ENCODE measurements at regions not wholly inside any gene's neighbourhood (a gene's known extent, or its start where the extent isn't known, plus 50 kb on each side); places are given as distances from the start of the nearest gene placed in this dataset.

DNA sequence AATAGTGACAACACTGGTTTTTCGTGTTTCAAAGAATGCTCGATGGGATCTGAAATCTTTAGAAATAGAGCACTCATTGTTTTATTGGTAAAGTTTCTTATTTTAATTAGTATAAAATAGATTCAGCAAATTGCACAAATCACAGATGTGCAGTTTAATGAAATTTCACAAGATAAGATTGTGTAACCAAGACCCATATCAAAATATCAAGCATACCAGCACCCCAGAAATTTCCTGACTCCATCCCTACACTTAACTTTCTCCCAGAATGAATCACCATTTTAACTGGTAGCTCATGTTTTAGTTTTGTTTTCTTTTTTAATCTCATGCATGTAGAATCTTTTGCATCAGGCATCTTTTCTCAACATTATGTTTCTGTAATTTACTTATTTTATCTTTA lies 185.9 kb downstream of the KCNJ2 start:
- no peaks in the 10 kb centered on the region for H3K4me1 ChIP-seq (ENCODE audit: control insufficient read depth in 4 of 4, insufficient read depth in 4 of 4, low read length in 3 of 4)
- 88% methylated on average over 2 of the region's 2 CpGs for WGBS
- TF ChIP-seq EGR1 (IDR thresholded peaks at IDR 0.05; ENCODE audit: low read depth in 2 of 2), result no peak
- TF ChIP-seq FOXA2 (IDR thresholded peaks at IDR 0.05), result no peak
- TF ChIP-seq, protein P1, sequence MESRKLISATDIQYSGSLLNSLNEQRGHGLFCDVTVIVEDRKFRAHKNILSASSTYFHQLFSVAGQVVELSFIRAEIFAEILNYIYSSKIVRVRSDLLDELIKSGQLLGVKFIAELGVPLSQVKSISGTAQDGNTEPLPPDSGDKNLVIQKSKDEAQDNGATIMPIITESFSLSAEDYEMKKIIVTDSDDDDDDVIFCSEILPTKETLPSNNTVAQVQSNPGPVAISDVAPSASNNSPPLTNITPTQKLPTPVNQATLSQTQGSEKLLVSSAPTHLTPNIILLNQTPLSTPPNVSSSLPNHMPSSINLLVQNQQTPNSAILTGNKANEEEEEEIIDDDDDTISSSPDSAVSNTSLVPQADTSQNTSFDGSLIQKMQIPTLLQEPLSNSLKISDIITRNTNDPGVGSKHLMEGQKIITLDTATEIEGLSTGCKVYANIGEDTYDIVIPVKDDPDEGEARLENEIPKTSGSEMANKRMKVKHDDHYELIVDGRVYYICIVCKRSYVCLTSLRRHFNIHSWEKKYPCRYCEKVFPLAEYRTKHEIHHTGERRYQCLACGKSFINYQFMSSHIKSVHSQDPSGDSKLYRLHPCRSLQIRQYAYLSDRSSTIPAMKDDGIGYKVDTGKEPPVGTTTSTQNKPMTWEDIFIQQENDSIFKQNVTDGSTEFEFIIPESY (IDR thresholded peaks at IDR 0.05), result no peak
- TF ChIP-seq HNF4G (IDR thresholded peaks at IDR 0.05), result no peak
- TF ChIP-seq NR2F2 (IDR thresholded peaks at IDR 0.05), result no peak
- no peak for TF ChIP-seq RAD21 (IDR thresholded peaks at IDR 0.05)
- TF ChIP-seq MAX (IDR thresholded peaks at IDR 0.05), result no peak
- TF ChIP-seq SP1 (IDR thresholded peaks at IDR 0.05), result no peak
- no peak for TF ChIP-seq JUND (IDR thresholded peaks at IDR 0.05)
- TF ChIP-seq HNF4A (conservative IDR thresholded peaks at IDR 0.05), result no peak
- TF ChIP-seq RXRA (IDR thresholded peaks at IDR 0.05), result no peak
- H3K9me3 ChIP-seq (ENCODE audit: control insufficient read depth in 4 of 4, low read length in 3 of 4), result no peaks in the 10 kb centered on the region
- no peaks in the 10 kb centered on the region for H3K36me3 ChIP-seq (ENCODE audit: control insufficient read depth in 4 of 4, insufficient read depth in 3 of 4, low read depth in 1 of 4, low read length in 3 of 4)
- no peak overlapping the region for H3K4me3 ChIP-seq (ENCODE audit: low read depth in 1 of 3, low read length in 3 of 3)
- peaks cover 0 to 3% (median 0%) of the 10 kb centered on the region in 4 donors for H3K27me3 ChIP-seq (ENCODE audit: control insufficient read depth in 4 of 4, insufficient read depth in 4 of 4, low read length in 3 of 4)
- no peak overlapping the region for H3K9ac ChIP-seq (ENCODE audit: low read depth in 1 of 2, low read length in 2 of 2)
- no peak for DNase-seq (ENCODE audit: low spot score)
- H3K27ac ChIP-seq (ENCODE audit: low read depth in 1 of 2, low read length in 2 of 2), result no peak overlapping the region

DNA sequence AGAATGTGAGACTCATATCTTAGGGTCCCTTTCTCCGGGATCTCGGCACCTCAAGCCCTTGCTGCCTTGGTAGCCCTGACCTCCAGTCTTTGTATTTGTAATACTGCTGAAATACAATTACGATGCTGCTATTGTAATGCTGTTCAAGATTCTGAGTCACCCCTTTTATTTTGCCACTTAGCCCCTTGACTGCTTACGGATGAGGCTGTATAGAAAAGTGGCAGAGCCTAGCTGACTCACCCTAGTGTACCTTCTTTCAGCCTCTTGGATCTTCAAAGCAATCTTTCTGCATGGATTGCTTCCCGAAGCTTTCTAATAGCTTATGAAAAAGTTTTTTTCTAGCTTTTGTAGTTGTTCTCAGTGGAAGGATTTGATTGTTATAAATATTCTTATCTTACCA lies 187.9 kb downstream of the KCNJ2 start:
- peaks cover 0 to 3% (median 0%) of the 10 kb centered on the region in 4 donors for H3K27me3 ChIP-seq (ENCODE audit: control insufficient read depth in 4 of 4, insufficient read depth in 4 of 4, low read length in 3 of 4)
- H3K4me3 ChIP-seq (ENCODE audit: low read depth in 1 of 3, low read length in 3 of 3), result no peak overlapping the region
- H3K9me3 ChIP-seq (ENCODE audit: control insufficient read depth in 4 of 4, low read length in 3 of 4), result no peaks in the 10 kb centered on the region
- no peak overlapping the region for H3K9ac ChIP-seq (ENCODE audit: low read depth in 1 of 2, low read length in 2 of 2)
- no peaks in the 10 kb centered on the region for H3K4me1 ChIP-seq (ENCODE audit: control insufficient read depth in 4 of 4, insufficient read depth in 4 of 4, low read length in 3 of 4)
- 90% methylated on average over 5 of the region's 5 CpGs for WGBS
- H3K27ac ChIP-seq (ENCODE audit: low read depth in 1 of 2, low read length in 2 of 2), result no peak overlapping the region
- no peaks in the 10 kb centered on the region for H3K36me3 ChIP-seq (ENCODE audit: control insufficient read depth in 4 of 4, insufficient read depth in 3 of 4, low read depth in 1 of 4, low read length in 3 of 4)
- no peak for DNase-seq (ENCODE audit: low spot score)
- no peak for TF ChIP-seq MAX (IDR thresholded peaks at IDR 0.05)
- TF ChIP-seq FOXA1 (IDR thresholded peaks at IDR 0.05), result no peak
- TF ChIP-seq JUND (IDR thresholded peaks at IDR 0.05), result no peak
- no peak for TF ChIP-seq RXRA (IDR thresholded peaks at IDR 0.05)
- TF ChIP-seq RAD21 (IDR thresholded peaks at IDR 0.05), result no peak
- no peak for TF ChIP-seq GABPA (IDR thresholded peaks at IDR 0.05 in 1 of 2, conservative IDR thresholded peaks at IDR 0.05 in 1 of 2)
- TF ChIP-seq YY1 (IDR thresholded peaks at IDR 0.05), result no peak
- TF ChIP-seq REST (IDR thresholded peaks at IDR 0.05), result no peak
- TF ChIP-seq, protein P2, sequence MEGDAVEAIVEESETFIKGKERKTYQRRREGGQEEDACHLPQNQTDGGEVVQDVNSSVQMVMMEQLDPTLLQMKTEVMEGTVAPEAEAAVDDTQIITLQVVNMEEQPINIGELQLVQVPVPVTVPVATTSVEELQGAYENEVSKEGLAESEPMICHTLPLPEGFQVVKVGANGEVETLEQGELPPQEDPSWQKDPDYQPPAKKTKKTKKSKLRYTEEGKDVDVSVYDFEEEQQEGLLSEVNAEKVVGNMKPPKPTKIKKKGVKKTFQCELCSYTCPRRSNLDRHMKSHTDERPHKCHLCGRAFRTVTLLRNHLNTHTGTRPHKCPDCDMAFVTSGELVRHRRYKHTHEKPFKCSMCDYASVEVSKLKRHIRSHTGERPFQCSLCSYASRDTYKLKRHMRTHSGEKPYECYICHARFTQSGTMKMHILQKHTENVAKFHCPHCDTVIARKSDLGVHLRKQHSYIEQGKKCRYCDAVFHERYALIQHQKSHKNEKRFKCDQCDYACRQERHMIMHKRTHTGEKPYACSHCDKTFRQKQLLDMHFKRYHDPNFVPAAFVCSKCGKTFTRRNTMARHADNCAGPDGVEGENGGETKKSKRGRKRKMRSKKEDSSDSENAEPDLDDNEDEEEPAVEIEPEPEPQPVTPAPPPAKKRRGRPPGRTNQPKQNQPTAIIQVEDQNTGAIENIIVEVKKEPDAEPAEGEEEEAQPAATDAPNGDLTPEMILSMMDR (IDR thresholded peaks at IDR 0.05; ENCODE audit: low read depth, low read length, missing input control), result no peak
- no peak for TF ChIP-seq HNF4A (conservative IDR thresholded peaks at IDR 0.05)
- TF ChIP-seq EGR1 (IDR thresholded peaks at IDR 0.05; ENCODE audit: low read depth in 2 of 2), result no peak
- TF ChIP-seq SP1 (IDR thresholded peaks at IDR 0.05), result no peak
- TF ChIP-seq NR2F2 (IDR thresholded peaks at IDR 0.05), result no peak
- no peak for TF ChIP-seq HNF4G (IDR thresholded peaks at IDR 0.05)
- TF ChIP-seq, protein P1 (IDR thresholded peaks at IDR 0.05), result no peak
- TF ChIP-seq FOXA2 (IDR thresholded peaks at IDR 0.05), result no peak
- TF ChIP-seq TAF1 (conservative IDR thresholded peaks at IDR 0.05), result no peak
- TF ChIP-seq, protein P3, sequence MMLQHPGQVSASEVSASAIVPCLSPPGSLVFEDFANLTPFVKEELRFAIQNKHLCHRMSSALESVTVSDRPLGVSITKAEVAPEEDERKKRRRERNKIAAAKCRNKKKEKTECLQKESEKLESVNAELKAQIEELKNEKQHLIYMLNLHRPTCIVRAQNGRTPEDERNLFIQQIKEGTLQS (IDR thresholded peaks at IDR 0.05), result no peak

All from liver (tissue), 8 donors.